ENCODE measurements at regions not wholly inside any gene's neighbourhood (a gene's known extent, or its start where the extent isn't known, plus 50 kb on each side); places are given as distances from the start of the nearest gene placed in this dataset.
"Not testable (repeated sequence)": the region's sequence is repeated elsewhere in the genome, so short reads cannot be mapped to it uniquely, and the experiment has no call there.

- no peak for DNase-seq
These were observed 115.8 kb upstream of the FGF3 start for GRCh38 chr11:69934861-69935494.

GRCh38 chr11:69935941-69936505 is 116.8 kb upstream of the FGF3 start:
- no peak for DNase-seq

GRCh38 chr11:69936771-69937170 is 117.6 kb upstream of the FGF3 start:
- no peak for DNase-seq

- DNase-seq, result no peak
These were observed 119.0 kb upstream of the FGF3 start for GRCh38 chr11:69938206-69938605.

- DNase-seq, result no peak
These were observed 120.5 kb upstream of the FGF3 start for GRCh38 chr11:69939551-69940245.

- no peak for DNase-seq
These were observed 121.0 kb upstream of the FGF3 start for GRCh38 chr11:69940246-69940610.

GRCh38 chr11:69941546-69942332 is 122.5 kb upstream of the FGF3 start:
- no peak for DNase-seq

- DNase-seq, result no peak
These were observed 123.2 kb upstream of the FGF3 start for GRCh38 chr11:69942333-69942820.

- DNase-seq, result no peak
These were observed 123.8 kb upstream of the FGF3 start for GRCh38 chr11:69943066-69943465.

- DNase-seq, result no peak
These were observed 124.3 kb upstream of the FGF3 start for GRCh38 chr11:69943506-69943905.

- DNase-seq, result no peak
These were observed 125.1 kb upstream of the FGF3 start for GRCh38 chr11:69944146-69944795.

GRCh38 chr11:69945157-69945556 is 125.9 kb upstream of the FGF3 start:
- DNase-seq, result no peak

GRCh38 chr11:69947059-69947792 is 128.0 kb upstream of the FGF3 start:
- no peak for DNase-seq

- DNase-seq, result no peak
These were observed 128.6 kb upstream of the FGF3 start for GRCh38 chr11:69947793-69948255.

GRCh38 chr11:69948256-69949141 is 129.3 kb upstream of the FGF3 start:
- DNase-seq, result no peak

- DNase-seq, result no peak
These were observed 128.8 kb upstream of the ANO1 start for GRCh38 chr11:69949327-69949726.

GRCh38 chr11:69950120-69950519 is 128.0 kb upstream of the ANO1 start:
- DNase-seq, result no peak

- DNase-seq, result no peak
These were observed 127.5 kb upstream of the ANO1 start for GRCh38 chr11:69950621-69951020.

GRCh38 chr11:69951821-69952220 is 126.3 kb upstream of the ANO1 start:
- DNase-seq, result no peak

GRCh38 chr11:69952229-69952975 is 125.7 kb upstream of the ANO1 start:
- not testable (repeated sequence) for DNase-seq
